Dendritic cell treated with granulocyte-macrophage colony-stimulating factor and Interleukin-4, amounts not matched to agents 40 ng/mL and 50 ng/mL, for 4 days (primary cell): ENCODE measurements at regions not wholly inside any gene's neighbourhood (a gene's known extent, or its start where the extent isn't known, plus 50 kb on each side); places are given as distances from the start of the nearest gene placed in this dataset.
"Not testable (repeated sequence)": the region's sequence is repeated elsewhere in the genome, so short reads cannot be mapped to it uniquely, and the experiment has no call there.

Experiments used
- H3K27ac Mint-ChIP-seq: one replicate; pipeline ENCODE4 v1.8.0; 2022; ENCODE audit warnings: mild to moderate bottlenecking, mixed read lengths
- H3K27me3 Mint-ChIP-seq: one replicate; pipeline ENCODE4 v1.8.0; 2022; ENCODE audit warnings: mild to moderate bottlenecking, mixed read lengths
- H3K36me3 Mint-ChIP-seq: one replicate; pipeline ENCODE4 v1.8.0; 2022; ENCODE audit warnings: low read depth, mixed read lengths
- H3K4me1 Mint-ChIP-seq: one replicate; pipeline ENCODE4 v1.8.0; 2022; ENCODE audit warnings: low read depth, mixed read lengths
- H3K4me3 Mint-ChIP-seq: one replicate; pipeline ENCODE4 v1.8.0; 2022; ENCODE audit warnings: mild to moderate bottlenecking, moderate library complexity, mixed read lengths
- H3K9me3 Mint-ChIP-seq: one replicate; pipeline ENCODE4 v1.8.0; 2022; ENCODE audit warnings: mixed read lengths
- intact Hi-C: fragments of 100-400 bp; cut with micrococcal nuclease; formaldehyde crosslinking; loops from one replicate; pipeline ENCODE4 v1.15.0; 2022

DNA sequence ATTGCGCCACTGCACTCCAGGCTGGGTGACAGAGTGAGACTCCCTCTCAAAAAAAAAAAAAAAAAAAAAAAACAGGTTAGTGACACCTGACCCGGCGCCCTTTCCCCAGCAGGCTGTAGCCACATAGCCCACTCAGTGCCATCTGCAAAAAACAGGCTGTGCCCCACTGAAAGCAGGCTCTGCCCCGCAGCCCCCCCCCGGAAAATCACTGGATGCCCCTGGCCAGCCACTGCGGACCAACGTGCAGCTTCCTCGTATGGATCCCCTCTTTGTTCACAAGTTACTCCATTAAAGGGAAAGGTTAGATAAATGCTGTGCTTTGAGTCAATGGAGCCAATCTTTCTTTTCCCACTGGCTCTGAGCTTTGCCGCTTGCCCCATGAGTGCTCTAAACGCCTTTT is 660.3 kb downstream of the TBC1D22A start:
- Mint-ChIP-seq H3K4me1 (no peaks in the 10 kb centered on the region), H3K9me3 (no peaks in the 10 kb centered on the region), H3K36me3 (no peaks in the 10 kb centered on the region), H3K4me3 (no peak overlapping the region), H3K27me3 (peaks cover 1% of the 10 kb centered on the region), H3K27ac (no peak overlapping the region)
- intact Hi-C loops, result no loop called here

- no peak overlapping the region for H3K27ac Mint-ChIP-seq
- H3K27me3 Mint-ChIP-seq, result peaks cover 1% of the 10 kb centered on the region
- H3K4me1 Mint-ChIP-seq, result no peaks in the 10 kb centered on the region
- no peaks in the 10 kb centered on the region for H3K36me3 Mint-ChIP-seq
- intact Hi-C loops, result no loop called here
- no peaks in the 10 kb centered on the region for H3K9me3 Mint-ChIP-seq
- no peak overlapping the region for H3K4me3 Mint-ChIP-seq
These were observed 659.4 kb downstream of the TBC1D22A start for GRCh38 chr22:47421846-47422245.

- Mint-ChIP-seq H3K27me3 (peaks cover 1% of the 10 kb centered on the region), H3K4me1 (no peaks in the 10 kb centered on the region), H3K36me3 (no peaks in the 10 kb centered on the region), H3K9me3 (no peaks in the 10 kb centered on the region), H3K4me3 (no peak overlapping the region), H3K27ac (no peak overlapping the region)
- intact Hi-C loops, result no loop called here
These were observed 657.8 kb downstream of the TBC1D22A start for GRCh38 chr22:47420211-47420610.

DNA sequence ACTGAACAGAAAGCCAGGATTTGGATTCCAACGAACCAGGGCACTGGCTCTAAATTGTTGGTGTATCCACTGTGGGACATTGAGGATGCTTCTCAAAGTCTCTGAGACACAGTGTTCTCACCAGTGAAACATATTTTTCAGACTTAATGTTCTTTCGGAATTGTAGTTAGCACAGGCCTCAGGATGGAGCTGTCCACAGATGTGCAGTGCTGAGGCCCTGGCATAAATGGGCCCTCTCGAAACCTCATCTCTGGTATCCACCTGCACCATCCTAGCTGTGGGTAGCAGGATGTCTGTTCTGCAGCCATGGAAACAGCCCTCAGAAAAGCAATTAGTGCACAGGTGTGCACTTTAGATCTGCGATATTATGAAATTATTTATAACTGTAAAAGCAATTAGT is 656.8 kb downstream of the TBC1D22A start:
- intact Hi-C loops, result no loop called here
- Mint-ChIP-seq H3K9me3 (no peaks in the 10 kb centered on the region), H3K4me3 (no peak overlapping the region), H3K4me1 (no peaks in the 10 kb centered on the region), H3K27ac (no peak overlapping the region), H3K36me3 (no peaks in the 10 kb centered on the region), H3K27me3 (peaks cover 1% of the 10 kb centered on the region)

DNA sequence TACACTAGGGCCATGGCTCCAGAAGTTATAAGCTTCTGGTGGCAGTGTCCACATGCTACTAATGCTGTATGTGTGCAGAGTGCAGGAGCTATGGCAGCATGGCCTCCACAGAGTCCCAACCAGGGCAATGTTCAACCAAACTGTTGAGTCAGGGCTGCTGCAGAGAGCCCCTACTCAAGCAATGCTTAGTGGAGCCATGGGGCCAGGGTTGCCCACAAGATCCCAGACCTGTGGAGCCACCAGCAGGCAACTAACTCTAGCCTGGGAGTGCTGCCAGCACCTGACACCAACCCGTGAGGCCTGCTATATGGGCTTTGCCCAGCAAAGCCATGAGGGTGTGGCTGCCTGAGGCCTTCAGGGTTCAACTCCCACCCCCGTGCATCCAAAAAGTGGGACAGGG is 655.2 kb downstream of the TBC1D22A start:
- H3K9me3 Mint-ChIP-seq, result no peaks in the 10 kb centered on the region
- H3K4me1 Mint-ChIP-seq, result no peaks in the 10 kb centered on the region
- intact Hi-C loops, result no loop called here
- no peak overlapping the region for H3K27ac Mint-ChIP-seq
- no peak overlapping the region for H3K4me3 Mint-ChIP-seq
- H3K36me3 Mint-ChIP-seq, result no peaks in the 10 kb centered on the region
- peaks cover 1% of the 10 kb centered on the region for H3K27me3 Mint-ChIP-seq

GRCh38 chr22:47411006-47411405 is 648.6 kb downstream of the TBC1D22A start:
- Mint-ChIP-seq H3K4me3 (no peak overlapping the region), H3K9me3 (no peaks in the 10 kb centered on the region), H3K4me1 (no peaks in the 10 kb centered on the region), H3K27me3 (no peaks in the 10 kb centered on the region), H3K27ac (no peak overlapping the region), H3K36me3 (no peaks in the 10 kb centered on the region)
- intact Hi-C loops, result no loop called here

- intact Hi-C loops, result no loop called here
- Mint-ChIP-seq H3K36me3 (no peaks in the 10 kb centered on the region), H3K4me1 (no peaks in the 10 kb centered on the region), H3K27me3 (no peaks in the 10 kb centered on the region), H3K4me3 (no peak overlapping the region), H3K27ac (no peak overlapping the region), H3K9me3 (no peaks in the 10 kb centered on the region)
These were observed 647.3 kb downstream of the TBC1D22A start for GRCh38 chr22:47409539-47410275.

DNA sequence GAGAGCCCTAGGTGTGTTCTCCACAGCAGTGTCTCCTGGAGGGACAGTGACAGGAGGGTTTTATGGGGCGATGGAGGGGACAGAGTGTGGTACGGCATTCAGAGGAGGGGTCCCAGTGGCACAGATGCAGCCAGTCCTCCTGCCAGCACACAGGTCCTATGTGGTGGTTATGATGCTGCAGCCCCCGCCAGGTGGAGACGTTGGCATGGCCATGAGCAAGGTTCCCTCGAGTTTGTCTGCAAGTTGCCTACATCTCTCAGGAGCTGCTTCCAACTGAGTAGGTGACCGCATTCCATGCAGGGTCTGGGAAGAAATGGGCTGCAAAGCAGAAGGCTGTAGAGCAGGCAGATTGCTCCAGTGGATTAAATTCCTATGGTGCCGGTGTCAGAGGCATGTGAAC is 646.0 kb downstream of the TBC1D22A start:
- Mint-ChIP-seq H3K36me3 (no peaks in the 10 kb centered on the region), H3K4me1 (no peaks in the 10 kb centered on the region), H3K9me3 (no peaks in the 10 kb centered on the region), H3K27me3 (no peaks in the 10 kb centered on the region), H3K27ac (no peak overlapping the region), H3K4me3 (no peak overlapping the region)
- intact Hi-C loops, result no loop called here

GRCh38 chr22:47407461-47408025 is 645.1 kb downstream of the TBC1D22A start:
- Mint-ChIP-seq H3K27me3 (peaks cover 5% of the 10 kb centered on the region), H3K27ac (no peak overlapping the region), H3K9me3 (no peaks in the 10 kb centered on the region), H3K36me3 (no peaks in the 10 kb centered on the region), H3K4me3 (no peak overlapping the region), H3K4me1 (no peaks in the 10 kb centered on the region)
- intact Hi-C loops, result no loop called here

DNA sequence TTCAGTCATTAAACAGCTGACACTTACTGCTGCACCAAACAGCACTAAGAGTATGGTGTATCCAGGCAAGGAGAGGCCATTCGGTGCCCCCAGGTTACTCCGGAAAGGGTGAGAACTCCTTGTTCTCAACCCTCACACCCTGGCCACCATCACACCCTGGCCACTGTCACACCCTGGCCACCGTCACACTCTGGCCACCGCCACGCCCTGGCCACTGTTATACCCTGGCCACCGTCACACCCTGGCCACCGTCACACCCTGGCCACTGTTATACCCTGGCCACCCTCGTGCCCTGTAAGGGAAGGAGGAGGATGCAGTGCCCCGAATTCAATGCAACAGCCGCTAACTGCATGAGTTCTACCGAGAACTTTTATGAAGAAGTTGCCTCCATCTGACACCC is 644.4 kb downstream of the TBC1D22A start:
- peaks cover 6% of the 10 kb centered on the region for H3K27me3 Mint-ChIP-seq
- intact Hi-C loops, result no loop called here
- no peaks in the 10 kb centered on the region for H3K4me1 Mint-ChIP-seq
- no peaks in the 10 kb centered on the region for H3K9me3 Mint-ChIP-seq
- no peak overlapping the region for H3K27ac Mint-ChIP-seq
- H3K36me3 Mint-ChIP-seq, result no peaks in the 10 kb centered on the region
- H3K4me3 Mint-ChIP-seq, result no peak overlapping the region

GRCh38 chr22:47406180-47406834 is 643.9 kb downstream of the TBC1D22A start:
- H3K36me3 Mint-ChIP-seq, result no peaks in the 10 kb centered on the region
- H3K27ac Mint-ChIP-seq, result no peak overlapping the region
- peaks cover 6% of the 10 kb centered on the region for H3K27me3 Mint-ChIP-seq
- H3K9me3 Mint-ChIP-seq, result no peaks in the 10 kb centered on the region
- no peaks in the 10 kb centered on the region for H3K4me1 Mint-ChIP-seq
- intact Hi-C loops, result no loop called here
- H3K4me3 Mint-ChIP-seq, result no peak overlapping the region

DNA sequence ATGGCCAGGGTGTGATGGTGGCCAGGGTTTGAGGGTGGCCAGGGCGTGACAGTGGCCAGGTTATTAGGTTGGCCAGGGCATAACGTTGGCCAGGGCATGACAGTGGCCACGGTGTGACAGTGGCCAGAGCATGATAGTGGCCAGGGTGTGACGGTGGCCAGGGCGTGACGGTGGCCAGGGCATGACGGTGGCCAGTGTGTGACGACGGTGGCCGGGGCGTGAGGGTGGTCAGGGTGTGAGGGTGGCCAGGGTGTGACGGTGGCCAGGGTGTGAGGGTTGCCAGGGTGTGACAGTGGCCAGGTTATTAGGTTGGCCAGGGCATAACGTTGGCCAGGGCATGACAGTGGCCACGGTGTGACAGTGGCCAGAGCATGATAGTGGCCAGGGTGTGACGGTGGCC is 642.8 kb downstream of the TBC1D22A start:
- H3K27me3 Mint-ChIP-seq, H3K36me3 Mint-ChIP-seq, intact Hi-C loops, H3K9me3 Mint-ChIP-seq, H3K4me1 Mint-ChIP-seq, H3K4me3 Mint-ChIP-seq, H3K27ac Mint-ChIP-seq: not testable (repeated sequence)

GRCh38 chr22:47402876-47403525 is 640.6 kb downstream of the TBC1D22A start:
- no peaks in the 10 kb centered on the region for H3K4me1 Mint-ChIP-seq
- H3K27me3 Mint-ChIP-seq, result peaks cover 6% of the 10 kb centered on the region
- H3K36me3 Mint-ChIP-seq, result no peaks in the 10 kb centered on the region
- H3K4me3 Mint-ChIP-seq, result no peak overlapping the region
- H3K9me3 Mint-ChIP-seq, result no peaks in the 10 kb centered on the region
- intact Hi-C loops, result no loop called here
- H3K27ac Mint-ChIP-seq, result no peak overlapping the region

DNA sequence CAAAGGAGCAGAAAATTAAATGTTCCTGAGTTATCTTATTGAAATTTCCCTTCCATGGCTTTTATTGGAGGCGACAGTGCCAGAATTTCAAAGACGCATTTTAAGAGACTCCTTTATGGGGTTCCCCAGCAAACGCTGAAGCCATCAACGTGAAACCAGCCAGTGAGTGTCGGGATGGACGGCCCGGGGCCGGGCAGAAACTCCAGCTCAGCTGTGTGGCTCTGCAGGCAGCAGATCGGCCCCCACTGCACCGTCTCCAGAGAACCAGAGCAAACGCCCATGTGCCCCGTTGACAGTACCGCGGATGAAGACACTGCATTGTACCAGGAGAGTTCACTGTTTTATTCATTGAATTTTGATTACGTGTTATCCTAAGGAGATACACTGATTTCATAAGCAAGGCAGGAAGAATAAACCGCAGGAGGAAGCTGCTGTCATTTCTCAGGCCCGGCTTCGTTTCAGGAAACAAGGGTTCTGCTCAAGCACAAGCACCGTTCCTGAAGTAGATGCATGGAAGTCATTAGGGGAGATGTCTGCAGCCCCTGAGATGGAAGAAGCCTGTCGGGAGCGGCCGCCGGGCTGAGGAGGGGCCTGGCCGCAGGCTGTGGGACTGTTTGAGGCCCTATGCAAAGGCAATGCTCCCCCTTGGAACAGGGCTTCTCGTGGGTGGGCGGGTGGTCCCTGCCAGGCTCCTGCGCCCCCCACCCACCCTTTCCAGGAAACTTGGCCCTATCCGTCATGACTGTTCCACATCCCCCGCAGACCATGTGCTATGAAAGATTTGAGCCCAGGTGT is 639.7 kb downstream of the TBC1D22A start:
- H3K4me3 Mint-ChIP-seq, result no peak overlapping the region
- intact Hi-C loops, result no loop called here
- no peaks in the 10 kb centered on the region for H3K4me1 Mint-ChIP-seq
- no peak overlapping the region for H3K27ac Mint-ChIP-seq
- H3K9me3 Mint-ChIP-seq, result no peaks in the 10 kb centered on the region
- H3K36me3 Mint-ChIP-seq, result no peaks in the 10 kb centered on the region
- H3K27me3 Mint-ChIP-seq, result peaks cover 6% of the 10 kb centered on the region
